ENCODE measurements at regions not wholly inside any gene's neighbourhood (a gene's known extent, or its start where the extent isn't known, plus 50 kb on each side); places are given as distances from the start of the nearest gene placed in this dataset.

DNA sequence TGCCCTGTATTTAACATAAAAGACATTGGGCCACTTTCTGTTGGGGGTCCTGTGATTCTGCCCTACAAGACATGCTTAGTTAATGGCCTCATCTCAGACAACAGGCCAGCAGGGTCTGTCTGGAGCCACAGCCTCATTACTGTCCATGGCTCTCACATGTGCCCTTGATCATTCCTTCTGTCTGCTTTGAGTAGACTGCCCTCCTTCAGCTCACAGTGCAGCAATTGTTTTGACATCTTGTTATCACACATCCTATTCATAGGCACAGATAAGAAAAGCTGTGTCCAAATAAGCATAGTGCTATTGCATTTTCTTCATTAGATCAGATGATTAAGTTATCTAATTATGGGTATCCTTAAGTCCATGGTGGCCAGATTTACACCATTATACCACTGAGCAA is 127.9 kb downstream of the KCTD12 start:
- Histone ChIP-seq H2AFZ (ENCODE audit: control insufficient read depth, low read length) (no peak overlapping the region), H3K27me3 (ENCODE audit: control insufficient read depth, extremely low read depth, insufficient read depth, low read length) (no peaks in the 10 kb centered on the region), H4K20me1 (ENCODE audit: control insufficient read depth, extremely low read depth, insufficient read depth, low read length) (no peaks in the 10 kb centered on the region), H3K4me2 (ENCODE audit: control insufficient read depth, extremely low read depth, insufficient read depth, low read depth, low read length) (no peak overlapping the region), H3K79me2 (ENCODE audit: control insufficient read depth, insufficient read depth, low read length) (no peaks in the 10 kb centered on the region), H3K9me3 (ENCODE audit: control insufficient read depth, low read depth, low read length) (no peaks in the 10 kb centered on the region), H3K4me3 (ENCODE audit: control insufficient read depth in 2 of 3, extremely low read depth in 1 of 3, insufficient read depth in 2 of 3, low read depth in 1 of 3, low read length in 3 of 3) (no peak overlapping the region), H3K9ac (ENCODE audit: control insufficient read depth, extremely low read depth, insufficient read depth, low read length) (no peak overlapping the region), H3K36me3 (ENCODE audit: control insufficient read depth in 2 of 2, extremely low read depth in 1 of 2, insufficient read depth in 2 of 2, low read length in 2 of 2) (no peaks in the 10 kb centered on the region), H3K4me1 (ENCODE audit: control insufficient read depth, extremely low read depth, insufficient read depth, low read length) (peaks cover 3% of the 10 kb centered on the region), H3K9me1 (ENCODE audit: control insufficient read depth, extremely low read depth, insufficient read depth, low read length) (no peaks in the 10 kb centered on the region), H3K27ac (ENCODE audit: control insufficient read depth, insufficient read depth, low read length) (no peak overlapping the region)
- TF ChIP-seq CTCF (optimal IDR thresholded peaks at IDR 0.05 in 1 of 3, IDR thresholded peaks at IDR 0.05 in 1 of 3, conservative IDR thresholded peaks at IDR 0.05 in 1 of 3; ENCODE audit: extremely low read depth in 1 of 3, insufficient read depth in 2 of 3, low read length in 3 of 3) (no peak), EZH2 (IDR thresholded peaks at IDR 0.05; ENCODE audit: low read length) (no peak)
- no peak for DNase-seq (ENCODE audit: low read depth, low spot score)
- dilution Hi-C loops (cut with MboI; ENCODE audit: extremely low pct_ligation_motif_present, low sequenced_read_pairs), result no loop called here
- no peak for FAIRE-seq

- Histone ChIP-seq H3K27ac (ENCODE audit: control insufficient read depth, insufficient read depth, low read length) (no peak overlapping the region), H3K4me1 (ENCODE audit: control insufficient read depth, extremely low read depth, insufficient read depth, low read length) (peaks cover 3% of the 10 kb centered on the region), H2AFZ (ENCODE audit: control insufficient read depth, low read length) (no peak overlapping the region), H3K79me2 (ENCODE audit: control insufficient read depth, insufficient read depth, low read length) (no peaks in the 10 kb centered on the region), H3K4me3 (ENCODE audit: control insufficient read depth in 2 of 3, extremely low read depth in 1 of 3, insufficient read depth in 2 of 3, low read depth in 1 of 3, low read length in 3 of 3) (no peak overlapping the region), H3K36me3 (ENCODE audit: control insufficient read depth in 2 of 2, extremely low read depth in 1 of 2, insufficient read depth in 2 of 2, low read length in 2 of 2) (no peaks in the 10 kb centered on the region), H3K9ac (ENCODE audit: control insufficient read depth, extremely low read depth, insufficient read depth, low read length) (no peak overlapping the region), H3K4me2 (ENCODE audit: control insufficient read depth, extremely low read depth, insufficient read depth, low read depth, low read length) (no peak overlapping the region), H3K27me3 (ENCODE audit: control insufficient read depth, extremely low read depth, insufficient read depth, low read length) (no peaks in the 10 kb centered on the region), H4K20me1 (ENCODE audit: control insufficient read depth, extremely low read depth, insufficient read depth, low read length) (no peaks in the 10 kb centered on the region), H3K9me3 (ENCODE audit: control insufficient read depth, low read depth, low read length) (no peaks in the 10 kb centered on the region), H3K9me1 (ENCODE audit: control insufficient read depth, extremely low read depth, insufficient read depth, low read length) (no peaks in the 10 kb centered on the region)
- DNase-seq (ENCODE audit: low read depth, low spot score) (no peak), FAIRE-seq (no peak)
- no peak for TF ChIP-seq EZH2 (IDR thresholded peaks at IDR 0.05; ENCODE audit: low read length)
- TF ChIP-seq CTCF (optimal IDR thresholded peaks at IDR 0.05 in 1 of 3, IDR thresholded peaks at IDR 0.05 in 1 of 3, conservative IDR thresholded peaks at IDR 0.05 in 1 of 3; ENCODE audit: extremely low read depth in 1 of 3, insufficient read depth in 2 of 3, low read length in 3 of 3), result no peak
- dilution Hi-C loops (cut with MboI; ENCODE audit: extremely low pct_ligation_motif_present, low sequenced_read_pairs), result no loop called here
Observed at GRCh38 chr13:76756451-76756850, 129.8 kb downstream of the KCTD12 start.
